ENCODE measurements at regions not wholly inside any gene's neighbourhood (a gene's known extent, or its start where the extent isn't known, plus 50 kb on each side); places are given as distances from the start of the nearest gene placed in this dataset.

DNA sequence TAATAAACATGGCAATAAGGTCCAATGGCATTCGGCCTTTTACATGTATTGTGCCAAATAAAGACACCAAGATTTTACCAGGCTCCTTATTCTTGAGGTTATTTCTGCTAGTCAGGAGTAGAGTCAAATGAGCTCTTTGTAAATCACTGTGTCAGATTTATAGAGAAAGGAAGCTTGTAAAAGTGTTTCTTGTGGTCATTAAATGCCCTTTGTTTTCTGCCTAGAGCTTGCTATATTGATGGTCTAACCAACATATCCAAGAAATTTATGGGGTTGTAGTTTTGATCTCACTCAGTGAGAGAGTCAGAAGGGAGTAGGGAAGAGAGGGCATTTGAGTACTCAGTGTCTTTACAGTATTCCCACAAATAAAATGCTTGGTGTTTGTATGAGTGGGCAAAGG, 86.2 kb upstream of the FRMPD4 start:
- TF ChIP-seq CHD2 (IDR thresholded peaks at IDR 0.05; ENCODE audit: low read length, partially characterized antibody) (no peak), JUNB (IDR thresholded peaks at IDR 0.05) (no peak), HOXB5 (CRISPR knock-in tag; IDR thresholded peaks at IDR 0.05) (no peak)
- TF ChIP-seq, protein P1, sequence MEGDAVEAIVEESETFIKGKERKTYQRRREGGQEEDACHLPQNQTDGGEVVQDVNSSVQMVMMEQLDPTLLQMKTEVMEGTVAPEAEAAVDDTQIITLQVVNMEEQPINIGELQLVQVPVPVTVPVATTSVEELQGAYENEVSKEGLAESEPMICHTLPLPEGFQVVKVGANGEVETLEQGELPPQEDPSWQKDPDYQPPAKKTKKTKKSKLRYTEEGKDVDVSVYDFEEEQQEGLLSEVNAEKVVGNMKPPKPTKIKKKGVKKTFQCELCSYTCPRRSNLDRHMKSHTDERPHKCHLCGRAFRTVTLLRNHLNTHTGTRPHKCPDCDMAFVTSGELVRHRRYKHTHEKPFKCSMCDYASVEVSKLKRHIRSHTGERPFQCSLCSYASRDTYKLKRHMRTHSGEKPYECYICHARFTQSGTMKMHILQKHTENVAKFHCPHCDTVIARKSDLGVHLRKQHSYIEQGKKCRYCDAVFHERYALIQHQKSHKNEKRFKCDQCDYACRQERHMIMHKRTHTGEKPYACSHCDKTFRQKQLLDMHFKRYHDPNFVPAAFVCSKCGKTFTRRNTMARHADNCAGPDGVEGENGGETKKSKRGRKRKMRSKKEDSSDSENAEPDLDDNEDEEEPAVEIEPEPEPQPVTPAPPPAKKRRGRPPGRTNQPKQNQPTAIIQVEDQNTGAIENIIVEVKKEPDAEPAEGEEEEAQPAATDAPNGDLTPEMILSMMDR (IDR thresholded peaks at IDR 0.05): no peak

All from A549 (cell line).